GM12872 (cell line): ENCODE measurements at regions not wholly inside any gene's neighbourhood (a gene's known extent, or its start where the extent isn't known, plus 50 kb on each side); places are given as distances from the start of the nearest gene placed in this dataset.

Experiments
- TF ChIP-seq, protein P1 (sequence below): IDR thresholded peaks from 3 replicates; pipeline ENCODE4 v1.5.1; 2011; ENCODE audit warnings: low read depth, mild to moderate bottlenecking, low read length, moderate library complexity; ENCODE audit not compliant: insufficient read depth

DNA sequence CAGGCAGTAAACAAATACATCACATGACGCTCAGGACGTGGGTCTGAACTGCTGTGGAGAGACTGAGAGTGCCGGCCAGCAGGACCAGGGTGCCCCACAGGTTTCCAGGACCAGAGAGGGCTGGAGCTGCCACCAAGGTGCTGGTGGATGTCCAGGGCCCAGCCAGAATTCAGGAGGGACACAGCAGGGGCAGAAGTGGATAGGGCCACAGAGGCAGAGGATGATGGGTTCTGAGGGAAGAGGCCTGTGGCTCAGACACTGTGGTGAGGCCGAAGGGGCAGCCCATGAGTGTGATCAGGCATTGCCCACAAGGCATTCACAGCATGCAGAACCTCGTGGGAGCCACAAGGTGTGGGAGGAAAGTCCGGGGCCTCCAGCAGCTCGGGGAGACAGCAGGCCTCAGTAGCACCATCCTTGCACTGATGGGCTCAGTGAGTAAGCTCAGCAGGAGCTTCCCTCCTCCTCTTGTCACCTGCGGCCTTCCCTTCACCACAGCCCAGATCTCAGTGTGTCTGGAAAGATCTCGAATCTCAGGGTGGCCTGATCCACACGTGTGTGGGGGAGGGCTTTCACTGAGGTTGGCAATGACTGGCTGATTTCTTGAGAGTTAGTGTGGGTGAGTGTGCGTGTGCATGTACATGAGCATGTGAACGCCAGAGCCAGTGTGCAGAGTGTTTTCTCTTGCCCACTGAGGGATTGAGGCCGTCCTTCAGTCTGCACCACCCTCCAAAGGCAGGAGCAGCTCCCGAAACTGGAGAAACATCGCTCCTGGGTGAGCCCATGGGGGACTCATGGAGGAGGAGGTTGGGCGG, 181.8 kb upstream of the RAB6C start:
- TF ChIP-seq, protein P1, sequence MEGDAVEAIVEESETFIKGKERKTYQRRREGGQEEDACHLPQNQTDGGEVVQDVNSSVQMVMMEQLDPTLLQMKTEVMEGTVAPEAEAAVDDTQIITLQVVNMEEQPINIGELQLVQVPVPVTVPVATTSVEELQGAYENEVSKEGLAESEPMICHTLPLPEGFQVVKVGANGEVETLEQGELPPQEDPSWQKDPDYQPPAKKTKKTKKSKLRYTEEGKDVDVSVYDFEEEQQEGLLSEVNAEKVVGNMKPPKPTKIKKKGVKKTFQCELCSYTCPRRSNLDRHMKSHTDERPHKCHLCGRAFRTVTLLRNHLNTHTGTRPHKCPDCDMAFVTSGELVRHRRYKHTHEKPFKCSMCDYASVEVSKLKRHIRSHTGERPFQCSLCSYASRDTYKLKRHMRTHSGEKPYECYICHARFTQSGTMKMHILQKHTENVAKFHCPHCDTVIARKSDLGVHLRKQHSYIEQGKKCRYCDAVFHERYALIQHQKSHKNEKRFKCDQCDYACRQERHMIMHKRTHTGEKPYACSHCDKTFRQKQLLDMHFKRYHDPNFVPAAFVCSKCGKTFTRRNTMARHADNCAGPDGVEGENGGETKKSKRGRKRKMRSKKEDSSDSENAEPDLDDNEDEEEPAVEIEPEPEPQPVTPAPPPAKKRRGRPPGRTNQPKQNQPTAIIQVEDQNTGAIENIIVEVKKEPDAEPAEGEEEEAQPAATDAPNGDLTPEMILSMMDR: no peak

DNA sequence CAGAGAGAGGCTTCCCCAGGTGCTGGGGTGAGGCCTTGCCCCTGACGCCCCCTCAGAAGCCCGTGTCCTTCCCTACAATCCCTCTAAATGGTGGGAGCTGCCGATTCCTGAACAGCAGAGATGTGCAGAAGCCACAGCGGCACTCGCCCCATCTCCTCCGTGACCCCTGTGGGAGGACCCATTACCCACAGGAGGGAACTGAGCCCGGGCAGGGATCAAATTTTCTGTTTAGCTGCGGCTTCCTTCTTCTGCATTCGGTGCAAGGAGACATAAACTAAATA, 181.2 kb upstream of the RAB6C start:
- TF ChIP-seq, protein P1: no peak

DNA sequence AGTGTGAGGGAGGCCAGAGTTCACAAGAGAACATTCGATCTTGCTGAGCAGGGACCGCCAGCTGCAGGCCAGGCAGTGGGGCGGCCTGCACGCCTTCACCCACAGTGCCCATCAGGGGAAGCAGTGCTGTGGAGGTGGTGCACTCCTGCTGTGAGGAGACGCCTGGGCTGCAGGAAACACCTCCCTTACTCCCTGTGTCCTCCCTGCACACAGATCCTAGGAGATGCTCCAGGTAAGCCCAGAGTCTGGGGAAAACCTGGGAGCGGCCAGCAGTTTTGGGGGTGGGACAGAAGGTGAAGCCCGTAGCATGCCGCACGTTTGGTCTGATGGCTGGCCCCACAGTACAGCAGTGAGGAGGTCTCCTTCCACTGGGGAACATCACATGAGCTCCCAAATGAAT, 180.8 kb upstream of the RAB6C start:
- TF ChIP-seq, protein P1: no peak

DNA sequence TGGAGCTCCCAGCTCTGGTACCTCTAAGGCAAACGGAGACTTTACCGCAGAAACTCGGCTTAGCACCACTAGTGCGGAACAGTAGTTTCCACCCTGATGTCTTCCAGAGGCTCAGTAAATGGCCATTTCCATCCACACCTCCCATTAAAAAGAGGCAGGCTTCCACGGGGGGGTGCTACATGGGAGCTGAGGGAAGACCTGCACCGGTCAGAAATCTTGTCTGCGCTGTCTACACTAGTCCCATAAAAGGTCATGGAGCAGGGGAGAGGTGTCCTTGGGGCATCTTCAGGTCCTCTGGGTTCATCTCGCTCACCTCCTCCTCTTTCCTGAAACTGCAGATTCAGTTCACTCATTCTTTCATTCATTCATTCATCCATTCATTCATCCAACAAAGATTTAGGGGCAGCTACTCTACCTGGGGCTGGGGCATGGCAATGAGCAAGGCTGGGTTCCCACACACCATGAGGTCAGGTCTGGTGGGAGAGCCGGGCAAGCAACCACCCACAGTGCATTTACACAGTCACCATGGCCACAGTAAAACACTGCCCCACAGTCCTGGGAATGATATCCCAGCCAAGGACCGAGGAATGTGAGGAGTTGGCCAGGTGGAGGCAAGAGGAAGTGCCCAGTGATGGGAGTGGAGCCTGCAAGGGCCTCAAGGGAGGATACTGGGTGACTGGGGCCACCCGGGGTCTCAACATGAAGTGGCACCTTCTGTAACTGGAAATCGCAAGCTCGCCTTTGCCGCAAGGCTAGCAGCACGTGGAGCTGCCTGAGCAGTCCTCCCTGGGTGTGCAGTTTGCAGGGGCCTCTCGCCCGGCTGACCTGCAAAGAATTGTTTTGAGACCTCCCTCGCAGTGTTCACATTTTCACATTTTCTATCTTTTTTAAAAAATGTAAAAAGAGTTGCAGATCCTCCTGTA, 180.2 kb upstream of the RAB6C start:
- TF ChIP-seq, protein P1: no peak

DNA sequence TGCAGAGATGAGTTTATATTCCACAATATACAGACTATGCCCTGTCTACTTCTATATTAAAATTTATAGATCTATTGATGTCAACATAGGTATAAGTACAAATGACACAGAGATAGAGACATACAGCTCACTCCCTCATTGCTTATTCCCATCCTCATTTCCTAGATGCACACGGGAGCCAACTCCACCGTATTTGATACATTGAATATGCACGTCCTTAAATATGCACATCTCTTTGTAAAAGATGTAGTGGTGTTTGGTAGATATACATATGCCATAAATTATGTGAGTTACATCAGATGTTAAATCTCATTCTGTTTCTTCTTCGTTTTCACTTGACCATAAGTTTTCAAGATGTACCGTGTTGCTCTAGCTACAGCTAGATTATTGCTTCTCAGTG, 179.2 kb upstream of the RAB6C start:
- TF ChIP-seq, protein P1: no peak

DNA sequence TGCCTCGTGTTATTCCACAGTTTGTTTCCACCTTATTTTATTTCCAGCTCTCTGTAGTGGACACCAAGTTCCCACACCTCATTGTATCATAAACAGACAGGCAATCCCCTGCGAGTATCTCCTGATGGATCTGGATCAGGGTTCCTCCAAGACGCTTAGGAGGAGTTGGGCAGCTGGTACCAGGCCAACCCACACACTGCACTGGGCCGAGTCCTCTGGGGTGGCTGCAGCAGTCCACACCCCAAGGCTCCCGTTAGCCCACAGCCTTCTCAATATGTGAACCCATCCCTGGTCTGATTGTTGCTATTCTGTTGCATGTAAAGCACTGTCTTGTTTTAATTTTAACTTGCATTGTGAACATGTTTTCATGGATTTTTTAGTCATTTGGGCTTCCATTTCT, 178.8 kb upstream of the RAB6C start:
- TF ChIP-seq, protein P1: no peak

DNA sequence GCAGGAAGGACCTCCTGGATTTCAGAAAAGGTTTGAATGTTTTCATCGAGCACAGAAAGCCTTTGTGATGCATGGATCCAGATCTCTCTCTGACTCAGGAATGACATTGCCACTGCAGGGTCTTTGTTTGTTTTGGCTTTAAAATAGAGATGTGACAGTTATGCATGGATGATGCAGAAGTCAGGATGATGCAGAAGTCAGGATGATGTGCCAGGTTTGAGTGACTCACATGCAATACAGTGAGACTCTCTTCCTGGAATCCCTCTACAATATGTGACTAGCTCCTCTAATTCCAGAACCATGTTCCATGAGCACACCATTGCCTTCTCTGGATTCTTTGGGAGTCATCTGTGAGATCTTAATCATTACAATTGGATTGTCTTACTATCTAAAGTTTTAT, 177.9 kb upstream of the RAB6C start:
- TF ChIP-seq, protein P1: no peak
